HAP-1 (cell line): ENCODE measurements at regions not wholly inside any gene's neighbourhood (a gene's known extent, or its start where the extent isn't known, plus 50 kb on each side); places are given as distances from the start of the nearest gene placed in this dataset.
"Not testable (repeated sequence)": the region's sequence is repeated elsewhere in the genome, so short reads cannot be mapped to it uniquely, and the experiment has no call there.

Experiments used
- DNase-seq, 2 experiments: peaks; one replicate each; pipeline ENCODE4 v3.0.0-alpha.2; 2016 to 2020; ENCODE audit warnings: low spot score in 2 of 2
- H3K27me3 ChIP-seq: fragments of 250-450 bp; sonication (Bioruptor Pico); 2 replicates; pipeline ENCODE4 v1.5.1; 2020; ENCODE audit warnings: low read depth, mild to moderate bottlenecking, moderate library complexity
- H3K36me3 ChIP-seq: fragments of 250-450 bp; sonication (Bioruptor Pico); replicated peaks from 2 replicates; pipeline ENCODE4 v1.5.1; 2020; ENCODE audit warnings: mild to moderate bottlenecking
- H3K4me1 ChIP-seq: fragments of 250-450 bp; sonication (Bioruptor Pico); 2 replicates; pipeline ENCODE4 v1.5.1; 2020; ENCODE audit warnings: mild to moderate bottlenecking
- H3K4me3 ChIP-seq: fragments of 250-450 bp; sonication (Bioruptor Pico); 2 replicates; pipeline ENCODE4 v1.5.1; 2020; ENCODE audit warnings: mild to moderate bottlenecking, moderate library complexity
- H3K9me3 ChIP-seq: fragments of 250-450 bp; sonication (Bioruptor Pico); 2 replicates; pipeline ENCODE4 v1.5.1; 2020; ENCODE audit warnings: mild to moderate bottlenecking, moderate library complexity
- in situ Hi-C: fragments of 300-500 bp; cut with MboI; formaldehyde crosslinking; loops from 3 replicates; pipeline ENCODE4 v1.14.3; 2020; ENCODE audit warnings: low sequenced_read_pairs, inconsistent platforms, mixed read lengths

DNA sequence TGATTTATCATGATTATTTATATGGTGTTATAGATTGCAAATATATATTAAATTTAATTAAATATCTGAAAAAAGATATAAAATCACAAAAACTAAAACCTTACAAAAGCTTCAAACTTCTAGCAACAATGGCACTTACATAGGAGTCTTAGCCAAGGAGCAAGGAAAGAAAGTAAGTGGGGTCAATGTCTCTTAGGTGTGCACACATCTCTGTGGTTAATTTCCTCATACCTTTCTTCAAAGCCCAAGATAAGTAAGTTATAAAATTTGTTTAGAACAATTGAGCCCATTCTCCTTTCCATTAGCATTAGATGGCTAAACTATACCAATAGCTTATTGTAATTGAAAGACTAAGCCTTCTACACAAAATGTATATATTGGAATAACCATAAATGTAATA is 161.6 kb upstream of the PDE4D start:
- in situ Hi-C loops = no loop called here
- no peaks in the 10 kb centered on the region for H3K4me1 ChIP-seq
- no peaks in the 10 kb centered on the region for H3K36me3 ChIP-seq
- H3K9me3 ChIP-seq = no peaks in the 10 kb centered on the region
- no peaks in the 10 kb centered on the region for H3K27me3 ChIP-seq
- no peak for DNase-seq
- H3K4me3 ChIP-seq = no peak overlapping the region

- DNase-seq, H3K36me3 ChIP-seq, in situ Hi-C loops, H3K9me3 ChIP-seq, H3K4me1 ChIP-seq, H3K4me3 ChIP-seq, H3K27me3 ChIP-seq: not testable (repeated sequence)
Observed at GRCh38 chr5:60041996-60042664, 148.6 kb upstream of the PDE4D start.

DNA sequence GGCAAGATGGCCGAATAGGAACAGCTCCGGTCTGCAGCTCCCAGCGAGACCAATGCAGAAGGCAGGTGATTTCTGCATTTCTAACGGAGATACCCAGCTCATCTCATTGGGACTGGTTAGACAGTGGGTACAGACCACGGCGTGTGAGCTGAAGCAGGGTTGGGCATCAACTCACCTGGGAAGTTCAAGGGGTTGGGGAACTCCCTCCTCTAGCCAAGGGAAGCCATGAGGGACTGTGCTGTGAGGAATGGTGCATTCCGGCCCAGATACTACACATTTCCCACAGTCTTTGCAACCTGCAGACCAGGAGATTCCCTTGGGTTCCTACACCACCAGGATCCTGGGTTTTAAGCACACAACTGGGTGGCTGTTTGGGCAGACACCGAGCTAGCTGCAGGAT is 148.0 kb upstream of the PDE4D start:
- H3K9me3 ChIP-seq, in situ Hi-C loops, H3K4me1 ChIP-seq, H3K4me3 ChIP-seq, H3K36me3 ChIP-seq, H3K27me3 ChIP-seq, DNase-seq: not testable (repeated sequence)

GRCh38 chr5:60036192-60036938 is 142.8 kb upstream of the PDE4D start:
- Histone ChIP-seq H3K27me3 (no peaks in the 10 kb centered on the region), H3K9me3 (no peaks in the 10 kb centered on the region), H3K4me1 (no peaks in the 10 kb centered on the region), H3K4me3 (no peak overlapping the region), H3K36me3 (no peaks in the 10 kb centered on the region)
- in situ Hi-C loops = no loop called here
- DNase-seq = no peak

DNA sequence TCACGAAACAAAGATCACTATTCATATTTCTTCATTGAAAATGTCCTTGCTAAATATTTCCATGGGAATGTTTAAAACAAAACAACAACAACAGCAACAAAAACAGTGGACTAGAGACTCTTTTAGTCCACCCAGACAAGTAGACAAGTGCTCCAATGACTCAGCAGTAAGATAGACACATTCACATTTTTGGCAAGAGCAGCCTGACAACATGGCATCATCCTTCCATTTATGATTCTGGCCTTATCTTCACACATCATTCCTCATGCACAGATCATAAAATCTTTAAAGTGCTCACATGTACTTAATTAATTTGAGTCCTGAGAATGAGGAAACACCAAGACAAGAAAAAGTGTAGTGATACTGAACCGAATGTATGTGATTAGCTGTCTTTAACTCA is 132.6 kb upstream of the PDE4D start:
- in situ Hi-C loops = no loop called here
- Histone ChIP-seq H3K9me3 (no peaks in the 10 kb centered on the region), H3K36me3 (no peaks in the 10 kb centered on the region), H3K27me3 (no peaks in the 10 kb centered on the region), H3K4me3 (no peak overlapping the region), H3K4me1 (peaks cover 8% of the 10 kb centered on the region)
- no peak for DNase-seq

DNA sequence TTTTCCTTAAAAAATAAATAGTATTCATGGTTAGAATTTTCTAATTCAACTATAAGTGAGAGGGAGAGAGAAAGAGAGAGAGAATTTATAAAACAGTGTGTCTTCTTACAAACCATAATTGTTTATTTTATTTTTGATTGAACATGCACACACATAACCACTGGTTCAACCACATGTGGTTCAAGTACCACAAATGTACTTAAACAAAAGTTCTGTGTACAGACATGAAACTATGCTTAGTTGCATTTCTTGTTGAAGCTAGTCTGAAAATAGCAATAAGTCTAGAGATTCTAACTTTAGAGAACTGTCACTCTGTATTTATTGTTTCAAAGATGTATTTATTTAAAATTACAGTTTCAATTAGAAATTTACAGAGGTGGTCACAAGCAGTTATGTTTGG is 130.6 kb upstream of the PDE4D start:
- DNase-seq = no peak
- in situ Hi-C loops = no loop called here
- no peak overlapping the region for H3K4me3 ChIP-seq
- H3K4me1 ChIP-seq = peaks cover 8% of the 10 kb centered on the region
- H3K9me3 ChIP-seq = no peaks in the 10 kb centered on the region
- H3K27me3 ChIP-seq = no peaks in the 10 kb centered on the region
- H3K36me3 ChIP-seq = no peaks in the 10 kb centered on the region

- H3K4me3 ChIP-seq = no peak overlapping the region
- H3K4me1 ChIP-seq = peaks cover 8% of the 10 kb centered on the region
- no peaks in the 10 kb centered on the region for H3K27me3 ChIP-seq
- DNase-seq = no peak
- no peaks in the 10 kb centered on the region for H3K9me3 ChIP-seq
- in situ Hi-C loops = no loop called here
- no peaks in the 10 kb centered on the region for H3K36me3 ChIP-seq
Observed at GRCh38 chr5:60023255-60023654, 129.7 kb upstream of the PDE4D start.

- Histone ChIP-seq H3K4me3 (no peak overlapping the region), H3K36me3 (no peaks in the 10 kb centered on the region), H3K4me1 (peaks cover 8% of the 10 kb centered on the region), H3K9me3 (no peaks in the 10 kb centered on the region), H3K27me3 (no peaks in the 10 kb centered on the region)
- no peak for DNase-seq
- in situ Hi-C loops = no loop called here
Observed at GRCh38 chr5:60020457-60020856, 126.9 kb upstream of the PDE4D start.

DNA sequence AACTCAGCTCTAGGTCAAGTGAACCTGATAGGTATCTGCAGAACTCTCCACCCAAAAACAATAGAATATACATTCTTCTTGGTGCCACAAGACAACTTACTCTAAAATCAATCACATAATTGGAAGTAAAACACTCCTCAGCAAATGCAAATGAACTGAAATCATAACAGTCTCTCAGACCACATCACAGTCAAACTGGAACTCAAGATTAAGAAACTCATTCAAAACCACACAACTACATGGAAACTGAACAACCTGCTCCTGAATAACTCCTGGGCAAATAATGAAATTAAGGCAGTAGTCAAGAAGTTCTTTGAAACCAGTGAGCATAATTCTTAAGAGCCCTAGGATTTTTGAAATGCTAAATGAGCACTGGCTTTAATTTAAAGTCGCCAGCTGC is 125.4 kb upstream of the PDE4D start:
- DNase-seq, H3K9me3 ChIP-seq, H3K4me3 ChIP-seq, H3K4me1 ChIP-seq, H3K27me3 ChIP-seq, in situ Hi-C loops, H3K36me3 ChIP-seq: not testable (repeated sequence)

DNA sequence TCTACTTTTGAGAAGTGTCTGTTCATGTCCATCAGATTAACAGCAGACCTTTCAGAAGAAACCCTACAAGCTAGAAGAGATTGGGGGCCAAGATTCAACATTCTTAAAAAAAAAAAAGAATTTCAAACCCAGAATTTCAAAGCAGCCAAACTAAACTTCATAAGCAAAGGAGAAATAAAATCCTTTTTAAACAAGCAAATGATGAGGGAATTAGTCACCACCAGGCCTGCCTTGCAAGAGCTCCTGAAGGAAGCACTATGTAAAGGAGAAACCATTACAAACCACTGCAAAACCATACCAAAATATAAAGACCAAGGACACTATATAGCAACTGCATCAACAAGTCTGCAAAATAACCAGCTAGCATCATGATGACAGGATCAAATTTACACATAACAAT is 124.6 kb upstream of the PDE4D start:
- no peaks in the 10 kb centered on the region for H3K36me3 ChIP-seq
- H3K9me3 ChIP-seq = no peaks in the 10 kb centered on the region
- in situ Hi-C loops = no loop called here
- no peak overlapping the region for H3K4me3 ChIP-seq
- DNase-seq = no peak
- no peaks in the 10 kb centered on the region for H3K27me3 ChIP-seq
- peaks cover 4% of the 10 kb centered on the region for H3K4me1 ChIP-seq

GRCh38 chr5:60014331-60014730 is 120.8 kb upstream of the PDE4D start:
- Histone ChIP-seq H3K27me3 (no peaks in the 10 kb centered on the region), H3K9me3 (no peaks in the 10 kb centered on the region), H3K4me3 (no peak overlapping the region), H3K36me3 (no peaks in the 10 kb centered on the region), H3K4me1 (no peaks in the 10 kb centered on the region)
- in situ Hi-C loops = no loop called here
- no peak for DNase-seq

DNA sequence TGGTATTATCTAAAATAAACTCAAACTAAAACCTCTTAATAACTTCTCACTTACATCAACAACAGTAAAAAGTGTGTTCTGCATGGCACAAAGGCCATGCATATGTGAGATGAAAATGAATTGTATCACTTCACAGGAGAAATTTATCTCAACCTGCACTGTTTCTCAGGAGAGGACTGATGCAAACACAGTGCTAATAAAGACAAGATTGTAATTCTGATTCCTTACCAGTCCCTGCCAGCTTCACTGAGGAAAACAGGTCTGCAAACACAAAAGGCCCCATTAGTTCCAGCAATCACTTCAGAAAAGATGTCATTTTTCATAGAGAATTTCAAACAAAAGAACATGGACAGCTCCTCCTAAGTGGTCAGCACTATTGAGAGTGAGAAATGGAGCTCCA is 117.3 kb upstream of the PDE4D start:
- in situ Hi-C loops = no loop called here

GRCh38 chr5:60010328-60010727 is 116.8 kb upstream of the PDE4D start:
- no peaks in the 10 kb centered on the region for H3K36me3 ChIP-seq
- no peaks in the 10 kb centered on the region for H3K9me3 ChIP-seq
- DNase-seq = no peak
- in situ Hi-C loops = no loop called here
- no peak overlapping the region for H3K4me3 ChIP-seq
- no peaks in the 10 kb centered on the region for H3K4me1 ChIP-seq
- H3K27me3 ChIP-seq = no peaks in the 10 kb centered on the region

More for the DNA sequence above, 117.3 kb upstream of the PDE4D start:
- DNase-seq = no peak
- Histone ChIP-seq H3K9me3 (no peaks in the 10 kb centered on the region), H3K36me3 (no peaks in the 10 kb centered on the region), H3K4me1 (no peaks in the 10 kb centered on the region), H3K27me3 (no peaks in the 10 kb centered on the region), H3K4me3 (no peak overlapping the region)

DNA sequence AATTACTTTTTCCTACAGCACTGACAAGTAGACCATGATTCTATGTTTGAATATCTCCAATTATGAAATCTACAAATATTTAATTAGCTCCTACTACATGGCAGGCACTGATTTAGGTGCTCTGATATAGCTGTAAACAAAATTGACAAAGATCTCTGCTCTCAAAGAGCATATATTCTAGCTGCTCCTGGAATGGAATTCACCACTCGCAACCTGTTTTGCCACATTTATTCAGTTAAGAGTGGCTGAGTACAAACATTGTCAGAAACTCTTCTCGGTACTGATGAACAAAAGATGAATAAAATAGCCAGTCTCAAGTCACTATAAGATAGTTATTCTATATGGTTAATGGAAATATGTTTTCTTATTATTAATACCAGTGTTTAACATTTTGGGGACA is 114.2 kb upstream of the PDE4D start:
- Histone ChIP-seq H3K4me1 (no peaks in the 10 kb centered on the region), H3K36me3 (no peaks in the 10 kb centered on the region), H3K9me3 (no peaks in the 10 kb centered on the region), H3K27me3 (no peaks in the 10 kb centered on the region), H3K4me3 (no peak overlapping the region)
- in situ Hi-C loops = no loop called here
- DNase-seq = no peak

- Histone ChIP-seq H3K36me3 (no peaks in the 10 kb centered on the region), H3K4me1 (no peaks in the 10 kb centered on the region), H3K4me3 (no peak overlapping the region), H3K27me3 (no peaks in the 10 kb centered on the region), H3K9me3 (no peaks in the 10 kb centered on the region)
- in situ Hi-C loops = no loop called here
- DNase-seq = no peak
Observed at GRCh38 chr5:59999056-59999455, 105.5 kb upstream of the PDE4D start.
